Vagina (tissue), 2 donors: ENCODE measurements at regions not wholly inside any gene's neighbourhood (a gene's known extent, or its start where the extent isn't known, plus 50 kb on each side); places are given as distances from the start of the nearest gene placed in this dataset.

Experiments
- DNase-seq, 2 donors: peaks; one replicate each; pipeline ENCODE4 v3.0.0-alpha.2; 2017; ENCODE audit errors: extremely low spot score in 2 of 2
- H3K27ac ChIP-seq: fragments of 200-600 bp; sonication (generic); one replicate; pipeline ENCODE4 v1.5.1; 2019
- H3K27me3 ChIP-seq: fragments of 200-600 bp; sonication (generic); one replicate; pipeline ENCODE4 v1.5.1; 2019
- H3K36me3 ChIP-seq, 2 donors: fragments of 200-600 bp; sonication (generic); one replicate each; pipeline ENCODE4 v1.5.1; 2017 to 2019
- H3K4me1 ChIP-seq: fragments of 200-600 bp; sonication (generic); one replicate; pipeline ENCODE4 v1.5.1; 2019
- H3K4me3 ChIP-seq, 2 donors: fragments of 200-600 bp; sonication (generic); 1 replicate in 1 of 2; 2 replicates in 1 of 2; pipeline ENCODE4 v1.5.1; 2016 to 2019
- H3K9me3 ChIP-seq: fragments of 200-600 bp; sonication (generic); one replicate; pipeline ENCODE4 v1.5.1; 2019
- POLR2A ChIP-seq, 2 donors: fragments of 450-650 bp; IDR thresholded peaks; one replicate each; pipeline ENCODE4 v1.6.1; 2017; ENCODE audit warnings: antibody characterized with exemption in 2 of 2, mild to moderate bottlenecking in 2 of 2, moderate library complexity in 2 of 2
- POLR2AphosphoS5 ChIP-seq, 2 donors: sonication (generic); formaldehyde crosslinking; IDR thresholded peaks; one replicate each; pipeline ENCODE4 v1.9.0; 2017; ENCODE audit warnings: antibody characterized with exemption in 2 of 2, mild to moderate bottlenecking in 2 of 2, low read depth in 1 of 2; ENCODE audit not compliant: insufficient read depth in 1 of 2
- intact Hi-C: fragments of 100-400 bp; cut with DNase I; formaldehyde crosslinking; loops from one replicate; pipeline ENCODE4 v1.15.1; 2023
- TF ChIP-seq, protein P1 (sequence below), 3 experiments: fragments of 450-650 bp in 2 of 3; fragments of 200-600 bp in 1 of 3; sonication (generic) in 1 of 3; IDR thresholded peaks; one replicate each; pipeline ENCODE4 v1.5.1; 2017 to 2019; ENCODE audit warnings: antibody characterized with exemption in 3 of 3, mild to moderate bottlenecking in 2 of 3, moderate library complexity in 2 of 3

DNA sequence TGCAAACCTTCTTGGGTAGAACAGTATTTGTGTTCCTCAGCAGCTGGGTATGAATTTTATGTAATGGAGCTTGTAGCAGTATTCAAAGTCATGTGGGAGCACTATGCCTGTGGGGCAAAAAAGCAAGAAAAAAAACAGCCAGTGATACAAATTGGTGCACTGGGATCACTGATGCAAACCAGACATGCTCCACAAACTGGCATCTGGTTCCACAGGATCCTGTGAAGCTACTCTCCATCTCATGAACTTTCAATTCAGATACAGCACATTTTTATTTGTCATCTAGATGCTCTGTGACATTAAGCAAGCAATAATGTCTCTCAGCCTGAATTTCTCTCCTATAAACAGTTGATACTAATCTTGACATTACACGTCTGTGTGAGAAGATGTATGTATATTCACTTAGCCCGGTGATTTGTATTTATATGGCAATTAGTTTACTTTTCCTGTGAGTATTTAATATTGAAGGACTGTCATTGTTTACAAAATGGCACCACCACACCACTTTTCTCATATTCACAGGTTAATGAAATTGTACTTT is 208.5 kb upstream of the GRIA4 start:
- intact Hi-C loops = no loop called here
- TF ChIP-seq, protein P1, sequence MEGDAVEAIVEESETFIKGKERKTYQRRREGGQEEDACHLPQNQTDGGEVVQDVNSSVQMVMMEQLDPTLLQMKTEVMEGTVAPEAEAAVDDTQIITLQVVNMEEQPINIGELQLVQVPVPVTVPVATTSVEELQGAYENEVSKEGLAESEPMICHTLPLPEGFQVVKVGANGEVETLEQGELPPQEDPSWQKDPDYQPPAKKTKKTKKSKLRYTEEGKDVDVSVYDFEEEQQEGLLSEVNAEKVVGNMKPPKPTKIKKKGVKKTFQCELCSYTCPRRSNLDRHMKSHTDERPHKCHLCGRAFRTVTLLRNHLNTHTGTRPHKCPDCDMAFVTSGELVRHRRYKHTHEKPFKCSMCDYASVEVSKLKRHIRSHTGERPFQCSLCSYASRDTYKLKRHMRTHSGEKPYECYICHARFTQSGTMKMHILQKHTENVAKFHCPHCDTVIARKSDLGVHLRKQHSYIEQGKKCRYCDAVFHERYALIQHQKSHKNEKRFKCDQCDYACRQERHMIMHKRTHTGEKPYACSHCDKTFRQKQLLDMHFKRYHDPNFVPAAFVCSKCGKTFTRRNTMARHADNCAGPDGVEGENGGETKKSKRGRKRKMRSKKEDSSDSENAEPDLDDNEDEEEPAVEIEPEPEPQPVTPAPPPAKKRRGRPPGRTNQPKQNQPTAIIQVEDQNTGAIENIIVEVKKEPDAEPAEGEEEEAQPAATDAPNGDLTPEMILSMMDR (IDR thresholded peaks at IDR 0.05) = no peak
- TF ChIP-seq POLR2AphosphoS5 (IDR thresholded peaks at IDR 0.05; ENCODE audit: insufficient read depth in 1 of 2, low read depth in 1 of 2) = no peak
- no peak for TF ChIP-seq POLR2A (IDR thresholded peaks at IDR 0.05)
- DNase-seq = no peak
- Histone ChIP-seq H3K4me3 (no peak overlapping the region), H3K4me1 (no peaks in the 10 kb centered on the region), H3K36me3 (no peaks in the 10 kb centered on the region), H3K27ac (no peak overlapping the region), H3K9me3 (no peaks in the 10 kb centered on the region), H3K27me3 (no peaks in the 10 kb centered on the region)

DNA sequence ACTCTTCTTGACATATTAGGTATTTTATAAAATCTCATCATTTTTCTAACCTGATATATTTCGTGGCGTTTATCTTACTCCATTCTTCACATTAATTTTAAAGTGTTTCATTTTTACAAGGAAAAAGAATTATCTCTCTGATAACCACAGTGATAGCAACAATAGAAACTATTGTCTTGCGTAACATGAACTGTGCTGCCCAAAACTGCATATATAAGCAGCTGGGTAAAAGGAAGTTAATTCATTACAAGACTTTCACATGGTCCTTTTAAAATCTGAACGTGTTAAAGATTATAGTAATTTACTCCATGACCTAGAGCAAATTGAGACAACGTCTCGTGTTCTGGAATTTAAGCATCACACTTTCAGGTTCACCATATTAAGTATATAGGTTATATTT is 210.4 kb upstream of the GRIA4 start:
- H3K36me3 ChIP-seq = no peaks in the 10 kb centered on the region
- intact Hi-C loops = no loop called here
- no peaks in the 10 kb centered on the region for H3K27me3 ChIP-seq
- no peaks in the 10 kb centered on the region for H3K9me3 ChIP-seq
- TF ChIP-seq, protein P1 (IDR thresholded peaks at IDR 0.05) = no peak
- TF ChIP-seq POLR2AphosphoS5 (IDR thresholded peaks at IDR 0.05; ENCODE audit: insufficient read depth in 1 of 2, low read depth in 1 of 2) (no peak), POLR2A (IDR thresholded peaks at IDR 0.05) (no peak)
- H3K27ac ChIP-seq = no peak overlapping the region
- no peak overlapping the region for H3K4me3 ChIP-seq
- no peaks in the 10 kb centered on the region for H3K4me1 ChIP-seq
- no peak for DNase-seq

DNA sequence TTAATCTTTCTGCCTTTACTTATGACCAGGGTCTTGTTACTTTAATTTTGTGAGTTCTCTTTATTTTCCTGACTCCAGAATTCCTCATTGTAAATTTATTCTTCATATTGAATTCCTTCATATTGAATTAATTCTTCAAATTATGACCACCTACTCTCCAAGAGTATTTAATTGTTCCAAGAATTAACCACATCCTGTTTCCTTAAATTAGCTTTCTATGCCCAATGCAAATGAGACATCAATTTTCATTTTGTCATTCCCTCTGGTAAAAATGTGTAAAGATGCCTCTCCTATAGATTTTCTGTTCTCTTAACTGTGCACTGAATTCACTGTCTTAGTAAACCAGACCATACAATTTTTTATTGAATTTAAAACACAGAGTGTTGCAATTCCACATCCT is 211.2 kb upstream of the GRIA4 start:
- H3K36me3 ChIP-seq = no peaks in the 10 kb centered on the region
- no peak for TF ChIP-seq POLR2AphosphoS5 (IDR thresholded peaks at IDR 0.05; ENCODE audit: insufficient read depth in 1 of 2, low read depth in 1 of 2)
- TF ChIP-seq POLR2A (IDR thresholded peaks at IDR 0.05) = no peak
- TF ChIP-seq, protein P1 (IDR thresholded peaks at IDR 0.05) = no peak
- H3K9me3 ChIP-seq = no peaks in the 10 kb centered on the region
- H3K4me3 ChIP-seq = no peak overlapping the region
- H3K27me3 ChIP-seq = no peaks in the 10 kb centered on the region
- DNase-seq = no peak
- H3K27ac ChIP-seq = no peak overlapping the region
- intact Hi-C loops = no loop called here
- H3K4me1 ChIP-seq = no peaks in the 10 kb centered on the region

DNA sequence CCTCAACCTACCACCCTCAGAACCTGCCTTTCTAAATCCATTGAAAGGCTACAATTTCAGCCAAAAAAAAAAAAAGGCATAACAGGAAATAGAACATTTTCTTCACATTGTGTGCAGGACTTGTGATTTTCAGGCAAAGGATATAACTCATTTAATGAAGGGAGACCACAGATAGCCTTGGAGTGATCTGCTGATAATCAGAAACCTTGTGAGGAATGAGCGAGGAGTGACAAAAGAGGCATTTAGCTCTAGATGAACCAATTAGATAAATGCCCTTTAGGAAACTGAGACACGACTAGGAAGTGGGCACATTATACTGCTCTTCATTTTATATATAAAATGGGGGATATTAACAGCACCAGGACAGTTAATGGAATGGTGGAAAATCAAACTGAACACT is 216.5 kb upstream of the GRIA4 start:
- no peak overlapping the region for H3K4me3 ChIP-seq
- H3K36me3 ChIP-seq = no peaks in the 10 kb centered on the region
- no peaks in the 10 kb centered on the region for H3K27me3 ChIP-seq
- intact Hi-C loops = no loop called here
- no peaks in the 10 kb centered on the region for H3K9me3 ChIP-seq
- H3K4me1 ChIP-seq = no peaks in the 10 kb centered on the region
- no peak overlapping the region for H3K27ac ChIP-seq
- TF ChIP-seq, protein P1 (IDR thresholded peaks at IDR 0.05) = no peak
- TF ChIP-seq POLR2AphosphoS5 (IDR thresholded peaks at IDR 0.05; ENCODE audit: insufficient read depth in 1 of 2, low read depth in 1 of 2) (no peak), POLR2A (IDR thresholded peaks at IDR 0.05) (no peak)
- no peak for DNase-seq

DNA sequence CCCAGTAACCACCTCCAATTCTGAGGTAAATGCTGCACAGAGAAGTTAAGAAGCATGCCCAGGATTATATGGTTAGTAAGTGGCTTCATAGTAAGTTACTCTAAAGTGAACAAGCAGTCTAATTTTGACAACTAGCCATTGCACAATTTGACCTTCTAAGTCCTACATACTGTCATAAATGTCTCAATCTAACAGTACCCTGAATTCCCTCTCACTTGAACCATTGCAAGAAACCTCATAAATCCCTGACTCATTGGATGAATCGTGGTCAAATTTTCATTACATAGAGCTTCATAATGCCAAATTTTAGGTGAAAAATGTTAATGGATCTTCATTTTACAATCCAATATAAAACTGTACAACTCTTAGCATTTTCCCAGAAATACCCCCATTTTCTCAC is 217.3 kb upstream of the GRIA4 start:
- TF ChIP-seq, protein P1 (IDR thresholded peaks at IDR 0.05) = no peak
- no peak for TF ChIP-seq POLR2AphosphoS5 (IDR thresholded peaks at IDR 0.05; ENCODE audit: insufficient read depth in 1 of 2, low read depth in 1 of 2)
- H3K4me1 ChIP-seq = no peaks in the 10 kb centered on the region

More for the DNA sequence above, 217.3 kb upstream of the GRIA4 start:
- Histone ChIP-seq H3K4me3 (no peak overlapping the region), H3K27ac (no peak overlapping the region), H3K27me3 (no peaks in the 10 kb centered on the region), H3K9me3 (no peaks in the 10 kb centered on the region), H3K36me3 (no peaks in the 10 kb centered on the region)
- intact Hi-C loops = no loop called here
- no peak for DNase-seq
